Caco-2 (cell line): ENCODE measurements at regions not wholly inside any gene's neighbourhood (a gene's known extent, or its start where the extent isn't known, plus 50 kb on each side); places are given as distances from the start of the nearest gene placed in this dataset.

Experiments
- BruUV-seq: library from RNA; stranded (reverse); fragments of 400-500 nt; replicated peaks from 2 replicates; lab custom pipeline; 2021; lab: Mats Ljungman, UMichigan
- CTCF ChIA-PET: fragments of 300-600 bp; sonication (Branson Sonifier 250); formaldehyde crosslinking; loops from one replicate; lab custom pipeline; 2022; ENCODE audit warnings: antibody characterized with exemption; lab: Charles Lee
- POLR2A ChIA-PET: fragments of 300-600 bp; sonication (Branson Sonifier 250); formaldehyde crosslinking; loops from one replicate; lab custom pipeline; 2022; ENCODE audit warnings: antibody characterized with exemption; lab: Charles Lee
- DNase-seq, 2 experiments: peaks; one replicate each; pipeline versions ENCODE4 v3.0.0 to v3.0.0-alpha.2; 2020 to 2022
- H3K27me3 ChIP-seq: replicated peaks from 2 replicates; pipeline ENCODE4 v1.6.0; 2011; ENCODE audit warnings: low read length; ENCODE audit not compliant: control insufficient read depth, insufficient read depth
- H3K36me3 ChIP-seq: 2 replicates; pipeline ENCODE4 v1.5.1; 2011; ENCODE audit warnings: low read length; ENCODE audit not compliant: control insufficient read depth, insufficient read depth
- H3K4me1 ChIP-seq: fragments of 250-450 bp; sonication (Bioruptor Pico); 2 replicates; pipeline ENCODE4 v1.5.1; 2020; ENCODE audit warnings: mild to moderate bottlenecking
- H3K4me3 ChIP-seq: 2 replicates; pipeline ENCODE4 v1.5.1; 2011; ENCODE audit warnings: low read depth, mild to moderate bottlenecking, control low read depth, low read length
- H3K9me3 ChIP-seq: fragments of 250-450 bp; sonication (Bioruptor Pico); 2 replicates; pipeline ENCODE4 v1.5.1; 2020; ENCODE audit warnings: mild to moderate bottlenecking, moderate library complexity
- H3K27ac Mint-ChIP-seq: one replicate; pipeline ENCODE4 v1.8.0; 2022; ENCODE audit warnings: mixed read lengths; ENCODE audit not compliant: unreplicated experiment
- H3K27me3 Mint-ChIP-seq: one replicate; pipeline ENCODE4 v1.8.0; 2022; ENCODE audit warnings: mixed read lengths; ENCODE audit not compliant: insufficient read depth, unreplicated experiment
- H3K36me3 Mint-ChIP-seq: one replicate; pipeline ENCODE4 v1.8.0; 2022; ENCODE audit warnings: mild to moderate bottlenecking, mixed read lengths; ENCODE audit not compliant: insufficient read depth, unreplicated experiment
- H3K4me1 Mint-ChIP-seq: one replicate; pipeline ENCODE4 v1.8.0; 2022; ENCODE audit warnings: low read depth, mixed read lengths; ENCODE audit not compliant: unreplicated experiment
- H3K4me3 Mint-ChIP-seq: one replicate; pipeline ENCODE4 v1.8.0; 2022; ENCODE audit warnings: mild to moderate bottlenecking, moderate library complexity, mixed read lengths; ENCODE audit not compliant: unreplicated experiment
- H3K9me3 Mint-ChIP-seq: one replicate; pipeline ENCODE4 v1.8.0; 2022; ENCODE audit warnings: mixed read lengths; ENCODE audit not compliant: unreplicated experiment
- intact Hi-C: fragments of 100-400 bp; cut with micrococcal nuclease; formaldehyde crosslinking; loops from one replicate; pipeline ENCODE4 v1.10.0; 2022; ENCODE audit not compliant: unreplicated experiment
- TF ChIP-seq, protein P1 (sequence below), 2 experiments: fragments of 200-600 bp in 1 of 2; IDR thresholded peaks; 1 replicate in 1 of 2; 2 replicates in 1 of 2; pipeline versions ENCODE4 v1.5.1 to v1.8.0; 2011 to 2022; ENCODE audit warnings: antibody characterized with exemption in 1 of 2, control low read depth in 1 of 2, inconsistent platforms in 1 of 2, low read depth in 1 of 2, low read length in 1 of 2, mild to moderate bottlenecking in 1 of 2, moderate library complexity in 1 of 2; ENCODE audit not compliant: insufficient read depth in 1 of 2, severe bottlenecking in 1 of 2, unreplicated experiment in 1 of 2

DNA sequence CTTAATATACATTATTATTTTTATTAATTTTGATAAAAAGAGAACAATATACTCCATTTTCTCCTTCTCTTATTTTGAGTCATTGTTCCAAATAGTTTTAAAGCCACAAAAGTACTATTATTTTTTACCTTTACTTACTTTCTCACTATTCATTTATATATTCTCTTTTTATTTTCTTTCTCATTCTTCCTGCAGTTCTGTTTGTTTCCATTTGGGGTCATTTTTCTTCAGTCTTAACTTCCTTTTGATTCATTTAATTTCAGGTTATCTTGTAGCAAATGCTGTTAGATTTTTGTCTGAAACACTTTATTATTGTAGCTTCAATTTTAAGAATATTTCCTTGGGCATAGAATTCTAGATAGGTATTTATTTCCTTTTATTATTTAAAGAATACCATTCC lies 438.6 kb upstream of the EPHA5 start:
- no peak for DNase-seq
- Mint-ChIP-seq H3K36me3 (no peaks in the 10 kb centered on the region), H3K4me1 (no peaks in the 10 kb centered on the region), H3K27ac (no peak overlapping the region), H3K27me3 (no peaks in the 10 kb centered on the region), H3K4me3 (no peak overlapping the region), H3K9me3 (no peaks in the 10 kb centered on the region)
- no TSS peak for BruUV-seq
- no peaks in the 10 kb centered on the region for H3K4me1 ChIP-seq
- no peaks in the 10 kb centered on the region for H3K36me3 ChIP-seq
- H3K4me3 ChIP-seq = no peak overlapping the region
- H3K27me3 ChIP-seq = no peaks in the 10 kb centered on the region
- ChIA-PET POLR2A (no interaction called here), CTCF (no interaction called here)
- no peaks in the 10 kb centered on the region for H3K9me3 ChIP-seq
- TF ChIP-seq, protein P1, sequence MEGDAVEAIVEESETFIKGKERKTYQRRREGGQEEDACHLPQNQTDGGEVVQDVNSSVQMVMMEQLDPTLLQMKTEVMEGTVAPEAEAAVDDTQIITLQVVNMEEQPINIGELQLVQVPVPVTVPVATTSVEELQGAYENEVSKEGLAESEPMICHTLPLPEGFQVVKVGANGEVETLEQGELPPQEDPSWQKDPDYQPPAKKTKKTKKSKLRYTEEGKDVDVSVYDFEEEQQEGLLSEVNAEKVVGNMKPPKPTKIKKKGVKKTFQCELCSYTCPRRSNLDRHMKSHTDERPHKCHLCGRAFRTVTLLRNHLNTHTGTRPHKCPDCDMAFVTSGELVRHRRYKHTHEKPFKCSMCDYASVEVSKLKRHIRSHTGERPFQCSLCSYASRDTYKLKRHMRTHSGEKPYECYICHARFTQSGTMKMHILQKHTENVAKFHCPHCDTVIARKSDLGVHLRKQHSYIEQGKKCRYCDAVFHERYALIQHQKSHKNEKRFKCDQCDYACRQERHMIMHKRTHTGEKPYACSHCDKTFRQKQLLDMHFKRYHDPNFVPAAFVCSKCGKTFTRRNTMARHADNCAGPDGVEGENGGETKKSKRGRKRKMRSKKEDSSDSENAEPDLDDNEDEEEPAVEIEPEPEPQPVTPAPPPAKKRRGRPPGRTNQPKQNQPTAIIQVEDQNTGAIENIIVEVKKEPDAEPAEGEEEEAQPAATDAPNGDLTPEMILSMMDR (IDR thresholded peaks at IDR 0.05; ENCODE audit: insufficient read depth in 1 of 2, low read depth in 1 of 2, low read length in 1 of 2, severe bottlenecking in 1 of 2, unreplicated experiment in 1 of 2) = no peak
- intact Hi-C loops = no loop called here

GRCh38 chr4:66097218-66097617 lies 426.9 kb upstream of the EPHA5 start:
- H3K36me3 ChIP-seq = no peaks in the 10 kb centered on the region
- H3K4me1 Mint-ChIP-seq = peaks cover 5% of the 10 kb centered on the region
- ChIA-PET POLR2A (no interaction called here), CTCF (no interaction called here)
- H3K4me3 Mint-ChIP-seq = no peak overlapping the region
- no peak for DNase-seq
- no TSS peak for BruUV-seq
- no peaks in the 10 kb centered on the region for H3K36me3 Mint-ChIP-seq
- no peak overlapping the region for H3K4me3 ChIP-seq
- intact Hi-C loops = no loop called here
- H3K4me1 ChIP-seq = no peaks in the 10 kb centered on the region
- no peaks in the 10 kb centered on the region for H3K9me3 ChIP-seq
- H3K9me3 Mint-ChIP-seq = no peaks in the 10 kb centered on the region
- no peaks in the 10 kb centered on the region for H3K27me3 ChIP-seq
- H3K27me3 Mint-ChIP-seq = no peaks in the 10 kb centered on the region
- H3K27ac Mint-ChIP-seq = no peak overlapping the region
- TF ChIP-seq, protein P1 (IDR thresholded peaks at IDR 0.05; ENCODE audit: insufficient read depth in 1 of 2, low read depth in 1 of 2, low read length in 1 of 2, severe bottlenecking in 1 of 2, unreplicated experiment in 1 of 2) = no peak

GRCh38 chr4:66095065-66095464 lies 424.8 kb upstream of the EPHA5 start:
- Histone ChIP-seq H3K9me3 (no peaks in the 10 kb centered on the region), H3K4me1 (no peaks in the 10 kb centered on the region), H3K27me3 (no peaks in the 10 kb centered on the region), H3K4me3 (no peak overlapping the region), H3K36me3 (no peaks in the 10 kb centered on the region)
- no peak for DNase-seq
- ChIA-PET CTCF (no interaction called here), POLR2A (no interaction called here)
- no TSS peak for BruUV-seq
- Mint-ChIP-seq H3K9me3 (no peaks in the 10 kb centered on the region), H3K27ac (no peak overlapping the region), H3K4me3 (no peak overlapping the region), H3K27me3 (no peaks in the 10 kb centered on the region), H3K36me3 (no peaks in the 10 kb centered on the region), H3K4me1 (peaks cover 5% of the 10 kb centered on the region)
- TF ChIP-seq, protein P1 (IDR thresholded peaks at IDR 0.05; ENCODE audit: insufficient read depth in 1 of 2, low read depth in 1 of 2, low read length in 1 of 2, severe bottlenecking in 1 of 2, unreplicated experiment in 1 of 2) = no peak
- intact Hi-C loops = no loop called here
